Neuronal stem cell (in vitro differentiated cells): ENCODE measurements at regions not wholly inside any gene's neighbourhood (a gene's known extent, or its start where the extent isn't known, plus 50 kb on each side); places are given as distances from the start of the nearest gene placed in this dataset.

Experiments used
- DNase-seq: peaks from one replicate; pipeline ENCODE4 v3.0.0-alpha.2; 2013; ENCODE audit warnings: low spot score
- H2AFZ ChIP-seq: one replicate; pipeline ENCODE4 v1.6.1; 2013; ENCODE audit warnings: mild to moderate bottlenecking, low read length, inconsistent platforms
- H2AK5ac ChIP-seq: 2 replicates; pipeline ENCODE4 v1.6.1; 2013; ENCODE audit warnings: low read depth, mild to moderate bottlenecking, inconsistent platforms, low read length, moderate library complexity, mixed read lengths
- H2BK120ac ChIP-seq: 2 replicates; pipeline ENCODE4 v1.6.1; 2013; ENCODE audit warnings: low read depth, mild to moderate bottlenecking, inconsistent platforms, low read length, moderate library complexity, mixed read lengths
- H2BK12ac ChIP-seq: one replicate; pipeline ENCODE4 v1.6.1; 2013; ENCODE audit warnings: low read length, inconsistent platforms
- H2BK15ac ChIP-seq: 2 replicates; pipeline ENCODE4 v1.6.1; 2013; ENCODE audit warnings: mild to moderate bottlenecking, low read length, inconsistent platforms, mixed read lengths
- H2BK5ac ChIP-seq: one replicate; pipeline ENCODE4 v1.6.1; 2013; ENCODE audit warnings: inconsistent platforms, mild to moderate bottlenecking, low read length, moderate library complexity
- H3K14ac ChIP-seq: one replicate; pipeline ENCODE4 v1.6.1; 2013; ENCODE audit warnings: low read length, inconsistent platforms
- H3K18ac ChIP-seq: 2 replicates; pipeline ENCODE4 v1.6.1; 2013; ENCODE audit warnings: low read length, inconsistent platforms
- H3K23ac ChIP-seq: 2 replicates; pipeline ENCODE4 v1.6.1; 2013; ENCODE audit warnings: low read depth, mild to moderate bottlenecking, mixed read lengths, low read length, inconsistent platforms; ENCODE audit not compliant: poor library complexity
- H3K27ac ChIP-seq: replicated peaks from 3 replicates; pipeline ENCODE4 v1.5.1; 2013; ENCODE audit warnings: low read length, inconsistent platforms
- H3K27me3 ChIP-seq, 3 experiments: 2 replicates each; pipeline ENCODE4 v1.6.1; 2013; ENCODE audit warnings: low read length in 3 of 3, mild to moderate bottlenecking in 2 of 3, inconsistent platforms in 1 of 3, low read depth in 1 of 3, mixed read lengths in 1 of 3, moderate library complexity in 1 of 3; ENCODE audit not compliant: control insufficient read depth in 3 of 3, insufficient read depth in 3 of 3
- H3K36me3 ChIP-seq, 2 donors: replicated peaks in 1 of 2; 2 replicates each; pipeline ENCODE4 v1.6.1; 2013; ENCODE audit warnings: low read length in 2 of 2; ENCODE audit not compliant: control insufficient read depth in 2 of 2, insufficient read depth in 2 of 2
- H3K4ac ChIP-seq: 2 replicates; pipeline ENCODE4 v1.6.1; 2013; ENCODE audit warnings: inconsistent platforms, mild to moderate bottlenecking, low read length, moderate library complexity
- H3K4me1 ChIP-seq, 2 donors: 1 replicate in 1 of 2; 2 replicates in 1 of 2; pipeline ENCODE4 v1.6.1; 2013; ENCODE audit warnings: low read length in 2 of 2, low read depth in 1 of 2; ENCODE audit not compliant: control insufficient read depth in 2 of 2, insufficient read depth in 1 of 2
- H3K4me2 ChIP-seq: one replicate; pipeline ENCODE4 v1.6.1; 2013; ENCODE audit warnings: mild to moderate bottlenecking, low read length, inconsistent platforms; ENCODE audit not compliant: insufficient read depth, poor library complexity, severe bottlenecking
- H3K4me3 ChIP-seq, 2 donors: 2 replicates each; pipeline ENCODE4 v1.5.1; 2013; ENCODE audit warnings: low read length in 2 of 2, mild to moderate bottlenecking in 2 of 2, inconsistent platforms in 1 of 2, moderate library complexity in 1 of 2
- H3K79me1 ChIP-seq: one replicate; pipeline ENCODE4 v1.6.1; 2013; ENCODE audit warnings: low read depth, mild to moderate bottlenecking, inconsistent platforms, low read length, moderate library complexity
- H3K9ac ChIP-seq: one replicate; pipeline ENCODE4 v1.6.1; 2013; ENCODE audit warnings: mild to moderate bottlenecking, low read depth, low read length, inconsistent platforms; ENCODE audit not compliant: poor library complexity
- H3K9me3 ChIP-seq, 2 donors: replicated peaks in 1 of 2; 2 replicates each; pipeline versions ENCODE3 to v1.6.1; 2013; ENCODE audit warnings: low read length in 2 of 2, mild to moderate bottlenecking in 2 of 2, inconsistent platforms in 1 of 2, low read depth in 1 of 2, mixed read lengths in 1 of 2, moderate library complexity in 1 of 2; ENCODE audit not compliant: control insufficient read depth in 2 of 2, insufficient read depth in 1 of 2
- H4K8ac ChIP-seq: one replicate; pipeline ENCODE4 v1.6.1; 2013; ENCODE audit warnings: low read depth, mild to moderate bottlenecking, inconsistent platforms, low read length, moderate library complexity
- H4K91ac ChIP-seq: one replicate; pipeline ENCODE4 v1.6.1; 2013; ENCODE audit warnings: low read length, low read depth, mild to moderate bottlenecking, inconsistent platforms; ENCODE audit not compliant: poor library complexity
- WGBS, 2 donors: extraction: QIAGEN DNeasy Blood & Tissue Kit; methylation state at CpG; one replicate each; pipeline ENCODE4 v1.1.7; 2013; ENCODE audit warnings: missing lambda C conversion rate in 2 of 2, mixed read lengths in 1 of 2; ENCODE audit not compliant: insufficient read length in 2 of 2, insufficient replicate concordance in 1 of 2; ENCODE audit errors: extremely low coverage in 2 of 2; 5-methylcytosine and 5-hydroxymethylcytosine counted together

DNA sequence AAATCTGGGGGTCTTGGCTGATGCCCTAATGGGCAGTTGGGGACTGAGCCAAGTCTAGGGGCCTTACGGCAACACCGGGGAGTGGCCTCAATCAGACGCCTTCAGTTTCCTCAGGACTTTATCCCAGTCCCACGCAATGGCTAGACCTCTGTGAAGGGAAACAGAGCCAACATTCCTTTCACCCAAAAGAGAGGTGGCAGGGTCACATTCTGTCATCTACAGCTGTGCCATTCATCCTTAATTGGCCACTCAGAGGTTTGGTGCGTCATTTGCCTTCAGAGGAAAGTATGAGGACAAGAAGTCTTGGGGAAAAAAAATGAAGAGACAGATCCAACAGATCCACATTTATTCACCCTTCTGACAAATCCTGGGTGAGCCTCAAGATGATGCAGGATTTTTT is 166.9 kb upstream of the AVPR1A start:
- no peak overlapping the region for H3K9ac ChIP-seq
- H2BK120ac ChIP-seq = no peak overlapping the region
- no peaks in the 10 kb centered on the region for H3K36me3 ChIP-seq
- H2BK5ac ChIP-seq = no peak overlapping the region
- H3K14ac ChIP-seq = no peak overlapping the region
- peaks cover 0 to 6% of the 10 kb centered on the region in 2 donors for H3K9me3 ChIP-seq
- no peak overlapping the region for H2AFZ ChIP-seq
- no peak overlapping the region for H3K4me2 ChIP-seq
- DNase-seq = no peak
- no CpG with 5 or more reads among the region's 5 CpGs for WGBS, 2 donors
- H4K8ac ChIP-seq = no peak overlapping the region
- H4K91ac ChIP-seq = no peak overlapping the region
- H3K27me3 ChIP-seq = no peaks in the 10 kb centered on the region
- no peaks in the 10 kb centered on the region for H3K4me1 ChIP-seq
- no peak overlapping the region for H2BK12ac ChIP-seq
- no peak overlapping the region for H3K4me3 ChIP-seq
- H3K18ac ChIP-seq = no peak overlapping the region
- H3K27ac ChIP-seq = no peak overlapping the region
- no peaks in the 10 kb centered on the region for H3K79me1 ChIP-seq
- no peak overlapping the region for H3K4ac ChIP-seq
- no peak overlapping the region for H2BK15ac ChIP-seq
- H2AK5ac ChIP-seq = no peak overlapping the region
- H3K23ac ChIP-seq = no peak overlapping the region

DNA sequence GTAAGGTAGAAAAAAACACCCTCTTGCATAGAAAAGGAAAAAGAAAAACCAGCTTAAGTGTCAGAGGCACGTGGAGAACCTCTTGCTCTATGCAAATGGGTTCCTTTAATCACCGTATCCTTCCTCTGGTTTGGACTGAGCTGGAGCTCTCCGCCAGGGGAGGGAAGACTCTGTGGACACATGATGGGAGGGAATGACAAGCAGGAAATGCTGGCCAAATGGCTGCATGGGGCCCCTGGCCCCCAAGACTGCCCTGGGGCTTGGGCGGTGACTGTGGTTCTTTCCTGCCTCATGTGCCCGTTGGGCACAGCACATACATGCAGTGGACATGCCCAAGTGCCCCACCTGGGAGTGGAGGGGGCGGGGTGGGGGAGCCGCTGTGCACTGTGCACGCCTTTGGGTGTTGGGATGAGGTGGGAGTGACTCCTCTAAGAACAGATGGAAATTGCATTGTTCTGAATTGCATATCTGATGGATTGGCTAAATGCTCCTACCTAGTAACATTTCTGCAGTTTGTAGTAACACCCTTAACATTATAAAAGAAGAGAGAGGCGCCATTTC is 166.4 kb upstream of the AVPR1A start:
- H3K4me2 ChIP-seq = no peak overlapping the region
- peaks cover 0 to 6% of the 10 kb centered on the region in 2 donors for H3K9me3 ChIP-seq
- no peaks in the 10 kb centered on the region for H3K4me1 ChIP-seq
- no peaks in the 10 kb centered on the region for H3K36me3 ChIP-seq
- H3K27ac ChIP-seq = no peak overlapping the region
- H3K79me1 ChIP-seq = no peaks in the 10 kb centered on the region
- H2BK5ac ChIP-seq = no peak overlapping the region
- no peak overlapping the region for H2BK12ac ChIP-seq
- no peak overlapping the region for H3K23ac ChIP-seq
- no peak overlapping the region for H2BK120ac ChIP-seq
- H4K91ac ChIP-seq = no peak overlapping the region
- no peak overlapping the region for H3K14ac ChIP-seq
- no peak overlapping the region for H3K9ac ChIP-seq
- no peak overlapping the region for H2AK5ac ChIP-seq
- H4K8ac ChIP-seq = no peak overlapping the region
- no peak overlapping the region for H3K4me3 ChIP-seq
- no CpG with 5 or more reads among the region's 9 CpGs for WGBS, 2 donors
- no peak overlapping the region for H2BK15ac ChIP-seq
- no peak for DNase-seq
- H3K18ac ChIP-seq = no peak overlapping the region
- H3K27me3 ChIP-seq = no peaks in the 10 kb centered on the region
- H2AFZ ChIP-seq = no peak overlapping the region
- no peak overlapping the region for H3K4ac ChIP-seq

DNA sequence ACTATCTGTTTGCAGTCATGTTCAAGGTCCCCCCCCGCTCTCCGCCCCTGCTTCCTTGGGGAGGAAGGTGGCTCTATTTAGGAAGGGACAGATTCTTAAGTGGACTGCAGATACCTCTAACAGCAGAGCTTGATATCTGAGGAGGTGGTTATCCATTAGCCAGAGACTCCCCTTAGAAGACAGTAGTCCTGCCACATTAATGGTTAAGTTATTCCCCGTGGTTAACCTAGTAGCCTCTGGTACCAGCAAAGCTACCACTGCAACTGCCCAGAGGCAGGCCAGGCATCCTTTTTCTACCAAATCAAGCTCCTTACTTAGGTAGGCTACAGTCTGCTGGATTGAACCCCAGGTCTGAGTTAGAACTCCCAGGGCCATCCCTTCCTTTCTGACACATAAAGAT is 162.1 kb upstream of the AVPR1A start:
- H3K27me3 ChIP-seq = no peaks in the 10 kb centered on the region
- no peak overlapping the region for H2BK15ac ChIP-seq
- H3K4me3 ChIP-seq = no peak overlapping the region
- no peak overlapping the region for H3K14ac ChIP-seq
- H3K4me1 ChIP-seq = no peaks in the 10 kb centered on the region
- H3K4ac ChIP-seq = no peak overlapping the region
- H2BK5ac ChIP-seq = no peak overlapping the region
- H3K9ac ChIP-seq = no peak overlapping the region
- no peak overlapping the region for H2BK12ac ChIP-seq
- no peak overlapping the region for H3K4me2 ChIP-seq
- no peak overlapping the region for H2AK5ac ChIP-seq
- H4K91ac ChIP-seq = no peak overlapping the region
- no peak overlapping the region for H3K27ac ChIP-seq
- H3K79me1 ChIP-seq = no peaks in the 10 kb centered on the region
- H2AFZ ChIP-seq = no peak overlapping the region
- H4K8ac ChIP-seq = no peak overlapping the region
- no peak overlapping the region for H3K18ac ChIP-seq
- peaks cover 0 to 4% of the 10 kb centered on the region in 2 donors for H3K9me3 ChIP-seq
- H2BK120ac ChIP-seq = no peak overlapping the region
- WGBS, 2 donors = no CpG with 5 or more reads among the region's 3 CpGs
- no peaks in the 10 kb centered on the region for H3K36me3 ChIP-seq
- no peak for DNase-seq
- no peak overlapping the region for H3K23ac ChIP-seq

DNA sequence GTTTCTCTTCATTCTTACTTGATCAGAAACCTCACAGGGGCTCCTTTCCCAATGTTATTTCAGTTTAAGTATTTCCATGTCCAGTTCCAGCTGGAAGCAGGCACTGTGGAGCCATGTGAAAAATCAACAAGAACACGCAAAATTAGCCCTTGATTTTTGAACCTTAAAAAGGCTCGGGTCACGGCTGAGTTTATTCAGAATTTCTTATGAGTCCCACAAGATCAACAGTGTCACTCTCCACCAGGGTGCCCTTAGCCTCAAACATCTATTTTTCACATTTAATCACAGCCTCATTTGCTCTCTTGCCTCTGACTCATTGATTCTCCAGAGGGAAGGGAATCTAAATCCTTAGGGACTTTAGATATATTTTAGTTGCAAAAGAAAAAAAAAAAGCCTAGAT is 157.7 kb upstream of the AVPR1A start:
- Histone ChIP-seq H3K4me2 (no peak overlapping the region), H3K4me3 (no peak overlapping the region), H3K36me3 (no peaks in the 10 kb centered on the region), H3K4me1 (no peaks in the 10 kb centered on the region), H3K27ac (no peak overlapping the region), H3K4ac (no peak overlapping the region), H2BK15ac (no peak overlapping the region), H3K18ac (no peak overlapping the region), H2BK5ac (no peak overlapping the region), H3K9me3 (peaks cover 0 to 3% of the 10 kb centered on the region in 2 donors), H4K8ac (no peak overlapping the region), H2AFZ (peak overlapping the region; percentile 27), H3K79me1 (no peaks in the 10 kb centered on the region), H3K27me3 (no peaks in the 10 kb centered on the region), H3K23ac (no peak overlapping the region), H2BK120ac (no peak overlapping the region), H2AK5ac (no peak overlapping the region), H3K9ac (no peak overlapping the region), H4K91ac (no peak overlapping the region), H3K14ac (no peak overlapping the region), H2BK12ac (no peak overlapping the region)
- WGBS, 2 donors = no CpG with 5 or more reads among the region's 3 CpGs
- no peak for DNase-seq
